WI38 (cell line): ENCODE measurements at regions not wholly inside any gene's neighbourhood (a gene's known extent, or its start where the extent isn't known, plus 50 kb on each side); places are given as distances from the start of the nearest gene placed in this dataset.

Experiments
- H3K4me3 ChIP-seq: 2 replicates; pipeline ENCODE4 v1.5.1; 2011; ENCODE audit warnings: low read depth, mild to moderate bottlenecking, control low read depth, low read length
- CTCF ChIP-seq: IDR thresholded peaks from 2 replicates; pipeline ENCODE4 v1.5.1; 2012; ENCODE audit warnings: low read depth, mild to moderate bottlenecking, control low read depth, low read length

GRCh38 chr12:19836056-19836455 is 396.8 kb downstream of the AEBP2 start:
- no peak overlapping the region for H3K4me3 ChIP-seq
- no peak for TF ChIP-seq CTCF

- no peak overlapping the region for H3K4me3 ChIP-seq
- no peak for TF ChIP-seq CTCF
Observed at GRCh38 chr12:19836456-19836855, 397.2 kb downstream of the AEBP2 start.

- no peak for TF ChIP-seq CTCF
- H3K4me3 ChIP-seq, result no peak overlapping the region
Observed at GRCh38 chr12:19837543-19837942, 398.3 kb downstream of the AEBP2 start.

- no peak for TF ChIP-seq CTCF
- no peak overlapping the region for H3K4me3 ChIP-seq
Observed at GRCh38 chr12:19841451-19841850, 402.2 kb downstream of the AEBP2 start.

- no peak overlapping the region for H3K4me3 ChIP-seq
- no peak for TF ChIP-seq CTCF
Observed at GRCh38 chr12:19842116-19842515, 402.8 kb downstream of the AEBP2 start.

GRCh38 chr12:19844224-19844623 is 404.9 kb downstream of the AEBP2 start:
- no peak for TF ChIP-seq CTCF
- no peak overlapping the region for H3K4me3 ChIP-seq

GRCh38 chr12:19846574-19846973 is 407.3 kb downstream of the AEBP2 start:
- no peak overlapping the region for H3K4me3 ChIP-seq
- no peak for TF ChIP-seq CTCF
